Fibroblast of lung (primary cell): ENCODE measurements at regions not wholly inside any gene's neighbourhood (a gene's known extent, or its start where the extent isn't known, plus 50 kb on each side); places are given as distances from the start of the nearest gene placed in this dataset.

ENCODE experiments used
- DNase-seq, 2 donors: peaks; one replicate each; pipeline versions ENCODE4 v3.0.0 to v3.0.0-alpha.2; 2010; ENCODE audit warnings: low read depth in 2 of 2
- H2AFZ ChIP-seq: 2 replicates; pipeline ENCODE4 v1.5.1; 2012; ENCODE audit warnings: low read length, control low read depth, inconsistent platforms
- H3K27ac ChIP-seq: 2 replicates; pipeline ENCODE4 v1.5.1; 2011; ENCODE audit warnings: low read length, control low read depth; ENCODE audit not compliant: insufficient read depth
- H3K27me3 ChIP-seq: 2 replicates; pipeline ENCODE4 v1.5.1; 2011; ENCODE audit warnings: mild to moderate bottlenecking, low read length; ENCODE audit not compliant: control insufficient read depth, insufficient read depth
- H3K36me3 ChIP-seq: 2 replicates; pipeline ENCODE4 v1.5.1; 2011; ENCODE audit warnings: low read length; ENCODE audit not compliant: control insufficient read depth, insufficient read depth
- H3K4me1 ChIP-seq: 2 replicates; pipeline ENCODE4 v1.5.1; 2011; ENCODE audit warnings: low read length; ENCODE audit not compliant: control insufficient read depth, insufficient read depth; ENCODE audit errors: extremely low read depth
- H3K4me2 ChIP-seq: 2 replicates; pipeline ENCODE4 v1.5.1; 2011; ENCODE audit warnings: low read length, control low read depth; ENCODE audit not compliant: insufficient read depth; ENCODE audit errors: extremely low read depth
- H3K4me3 ChIP-seq, 4 experiments: fragments of 200-600 bp in 1 of 4; sonication (generic) in 1 of 4; replicated peaks in 1 of 4; 2 replicates each; pipeline ENCODE4 v1.5.1; 2011 to 2016; ENCODE audit warnings: low read length in 4 of 4, low read depth in 3 of 4, mild to moderate bottlenecking in 3 of 4, control low read depth in 2 of 4, inconsistent platforms in 1 of 4, mixed read lengths in 1 of 4; ENCODE audit not compliant: insufficient read depth in 1 of 4; ENCODE audit errors: control extremely low read depth in 1 of 4
- H3K79me2 ChIP-seq: 2 replicates; pipeline ENCODE4 v1.5.1; 2012; ENCODE audit warnings: mild to moderate bottlenecking, low read length, inconsistent platforms; ENCODE audit not compliant: control insufficient read depth, insufficient read depth
- H3K9ac ChIP-seq: 2 replicates; pipeline ENCODE4 v1.5.1; 2011; ENCODE audit warnings: mild to moderate bottlenecking, low read length, control low read depth; ENCODE audit not compliant: insufficient read depth
- H3K9me3 ChIP-seq: 2 replicates; pipeline ENCODE4 v1.5.1; 2012; ENCODE audit warnings: low read depth, low read length; ENCODE audit not compliant: control insufficient read depth, insufficient read depth
- H4K20me1 ChIP-seq: 2 replicates; pipeline ENCODE4 v1.5.1; 2011; ENCODE audit warnings: low read length; ENCODE audit not compliant: control insufficient read depth, insufficient read depth; ENCODE audit errors: extremely low read depth
- CTCF ChIP-seq, 2 donors: IDR thresholded peaks in 1 of 2; conservative IDR thresholded peaks in 1 of 2; 1 replicate in 1 of 2; 2 replicates in 1 of 2; pipeline ENCODE4 v1.5.1; 2011 to 2012; ENCODE audit warnings: low read length in 2 of 2, control low read depth in 1 of 2, inconsistent platforms in 1 of 2, low read depth in 1 of 2, mild to moderate bottlenecking in 1 of 2
- EZH2 ChIP-seq: IDR thresholded peaks from 2 replicates; pipeline ENCODE4 v1.5.1; 2012; ENCODE audit warnings: low read length, control low read depth, mild to moderate bottlenecking; ENCODE audit errors: missing control alignments

DNA sequence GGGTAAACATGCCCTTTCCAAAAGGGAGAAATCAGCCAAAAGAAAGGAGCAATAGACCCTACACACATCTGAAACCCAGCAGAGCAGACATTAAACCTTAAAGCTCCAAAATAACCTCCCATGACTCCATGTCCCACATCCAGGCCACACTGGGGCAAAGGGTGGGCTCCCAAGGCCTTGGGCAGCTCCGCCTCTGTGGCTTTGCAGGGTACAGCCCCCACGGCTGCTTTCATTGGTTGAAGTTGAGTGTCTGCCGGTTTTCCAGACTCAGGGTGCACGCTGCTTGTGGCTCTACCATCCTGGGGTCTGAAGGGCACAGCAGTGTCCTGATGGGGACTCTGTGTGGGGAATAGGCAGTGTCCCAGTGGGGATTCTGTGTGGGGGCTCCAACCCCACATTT lies 146.5 kb downstream of the ZDHHC21 start:
- H3K9ac ChIP-seq = no peak overlapping the region
- no peak overlapping the region for H3K4me3 ChIP-seq
- no peak for TF ChIP-seq CTCF (conservative IDR thresholded peaks at IDR 0.05 in 1 of 2, IDR thresholded peaks at IDR 0.05 in 1 of 2; ENCODE audit: low read depth in 1 of 2, low read length in 2 of 2)
- H2AFZ ChIP-seq = no peak overlapping the region
- no peaks in the 10 kb centered on the region for H3K79me2 ChIP-seq
- no peaks in the 10 kb centered on the region for H3K4me1 ChIP-seq
- no peaks in the 10 kb centered on the region for H3K9me3 ChIP-seq
- no peaks in the 10 kb centered on the region for H4K20me1 ChIP-seq
- no peaks in the 10 kb centered on the region for H3K27me3 ChIP-seq
- H3K36me3 ChIP-seq = no peaks in the 10 kb centered on the region
- no peak for DNase-seq
- H3K4me2 ChIP-seq = no peak overlapping the region
- no peak overlapping the region for H3K27ac ChIP-seq

DNA sequence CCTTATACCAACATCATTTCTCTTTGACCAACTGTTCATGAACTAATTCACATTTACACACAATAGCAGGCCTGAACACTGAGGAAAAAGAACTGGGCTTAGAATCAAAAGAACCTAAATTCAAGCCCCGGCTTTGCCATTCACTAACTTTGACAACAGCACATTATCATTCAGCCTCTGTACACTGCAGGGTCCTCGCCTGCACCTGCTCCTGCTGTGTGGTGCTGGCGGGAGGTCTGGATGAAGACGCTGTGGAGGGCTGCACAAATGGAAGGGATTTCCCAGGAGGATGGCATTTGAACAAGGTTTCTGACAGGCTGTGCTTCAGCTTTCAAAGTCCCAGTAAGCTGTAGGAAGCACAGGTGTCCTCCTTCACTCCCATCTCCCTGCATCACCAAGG lies 151.2 kb downstream of the ZDHHC21 start:
- Histone ChIP-seq H3K36me3 (no peaks in the 10 kb centered on the region), H3K27me3 (no peaks in the 10 kb centered on the region), H3K9ac (no peak overlapping the region), H3K27ac (no peak overlapping the region), H3K4me1 (no peaks in the 10 kb centered on the region), H3K4me3 (no peak overlapping the region), H4K20me1 (no peaks in the 10 kb centered on the region), H3K79me2 (no peaks in the 10 kb centered on the region), H3K4me2 (no peak overlapping the region), H3K9me3 (no peaks in the 10 kb centered on the region), H2AFZ (no peak overlapping the region)
- DNase-seq = no peak
- no peak for TF ChIP-seq CTCF (conservative IDR thresholded peaks at IDR 0.05 in 1 of 2, IDR thresholded peaks at IDR 0.05 in 1 of 2; ENCODE audit: low read depth in 1 of 2, low read length in 2 of 2)
- no peak for TF ChIP-seq EZH2

- Histone ChIP-seq H3K9ac (no peak overlapping the region), H3K4me2 (no peak overlapping the region), H3K27me3 (no peaks in the 10 kb centered on the region), H3K4me3 (no peak overlapping the region), H3K9me3 (no peaks in the 10 kb centered on the region), H4K20me1 (no peaks in the 10 kb centered on the region), H3K36me3 (no peaks in the 10 kb centered on the region), H3K27ac (no peak overlapping the region), H3K79me2 (no peaks in the 10 kb centered on the region), H3K4me1 (no peaks in the 10 kb centered on the region), H2AFZ (no peak overlapping the region)
- TF ChIP-seq EZH2 (no peak), CTCF (conservative IDR thresholded peaks at IDR 0.05 in 1 of 2, IDR thresholded peaks at IDR 0.05 in 1 of 2; ENCODE audit: low read depth in 1 of 2, low read length in 2 of 2) (no peak)
- DNase-seq = no peak
Measured at GRCh38 chr9:14538526-14538925, 154.7 kb downstream of the ZDHHC21 start.
